K562 (cell line): ENCODE measurements at regions not wholly inside any gene's neighbourhood (a gene's known extent, or its start where the extent isn't known, plus 50 kb on each side); places are given as distances from the start of the nearest gene placed in this dataset.

Source experiments
- HNRNPK ChIP-seq: fragments of 200-400 bp; formaldehyde crosslinking; IDR thresholded peaks from one replicate; pipeline ENCODE4 v1.6.1; 2018; ENCODE audit warnings: mild to moderate bottlenecking, low read depth, low read length; ENCODE audit not compliant: poor library complexity, severe bottlenecking
- KLF1 ChIP-seq: fragments of 450-650 bp; IDR thresholded peaks from 2 replicates; pipeline ENCODE4 v1.6.1; 2016; ENCODE audit warnings: missing genetic modification characterization, missing compliant biosample characterization
- RBFOX2 ChIP-seq: fragments of 200-400 bp; formaldehyde crosslinking; IDR thresholded peaks from 2 replicates; pipeline ENCODE4 v1.6.1; 2017; ENCODE audit warnings: low read depth, mild to moderate bottlenecking, low read length, moderate library complexity
- RNF219 ChIP-seq: fragments of 250-450 bp; sonication (Bioruptor Pico); IDR thresholded peaks from 2 replicates; pipeline ENCODE4 v1.5.0; 2022; ENCODE audit warnings: mild to moderate bottlenecking
- SP2 ChIP-seq: IDR thresholded peaks from 2 replicates; pipeline ENCODE4 v1.6.1; 2011; ENCODE audit warnings: mild to moderate bottlenecking, low read depth, low read length, moderate library complexity; ENCODE audit not compliant: poor library complexity, severe bottlenecking; ENCODE audit errors: extremely low read depth
- SUPT5H ChIP-seq: fragments of 450-650 bp; IDR thresholded peaks from 2 replicates; pipeline ENCODE4 v1.6.1; 2016
- TBP ChIP-seq: optimal IDR thresholded peaks from 2 replicates; pipeline ENCODE3; 2011; ENCODE audit warnings: low read depth, low read length, improper control_type of control experiment
- ZBTB17 ChIP-seq: fragments of 450-650 bp; formaldehyde crosslinking; IDR thresholded peaks from 2 replicates; pipeline ENCODE4 v1.4.0; 2020; ENCODE audit warnings: mild to moderate bottlenecking

GRCh38 chr7:138243836-138244235, 167.6 kb downstream of the AKR1D1 start:
- no peak for TF ChIP-seq RBFOX2
- no peak for TF ChIP-seq TBP
- no peak for TF ChIP-seq KLF1 (tag)
- no peak for TF ChIP-seq SP2
- TF ChIP-seq ZBTB17 (CRISPR knock-in tag) = 0 out of 2 replicates have a peak, but pooled peaks have one; percentile 8
- no peak for TF ChIP-seq HNRNPK
- TF ChIP-seq SUPT5H = no peak
- no peak for TF ChIP-seq RNF219 (CRISPR knock-in tag)
